HG03571 (cell line): ENCODE measurements at regions not wholly inside any gene's neighbourhood (a gene's known extent, or its start where the extent isn't known, plus 50 kb on each side); places are given as distances from the start of the nearest gene placed in this dataset.
"Not testable (repeated sequence)": the region's sequence is repeated elsewhere in the genome, so short reads cannot be mapped to it uniquely, and the experiment has no call there.

Experiments
- ATAC-seq: cut with Tn5 transposase; IDR thresholded peaks from one replicate; pipeline ENCODE4 v1.9.1; 2021; ENCODE audit not compliant: unreplicated experiment

- no peak for ATAC-seq
These were observed 589.5 kb downstream of the CENPC start for GRCh38 chr4:66955784-66956183.

- ATAC-seq, result no peak
These were observed 595.9 kb downstream of the CENPC start for GRCh38 chr4:66949419-66949818.

- ATAC-seq, result no peak
These were observed 598.5 kb downstream of the CENPC start for GRCh38 chr4:66946761-66947160.

- no peak for ATAC-seq
These were observed 602.2 kb downstream of the CENPC start for GRCh38 chr4:66943112-66943511.

- not testable (repeated sequence) for ATAC-seq
These were observed 613.3 kb downstream of the CENPC start for GRCh38 chr4:66931981-66932380.

GRCh38 chr4:66930206-66930605 is 615.1 kb downstream of the CENPC start:
- no peak for ATAC-seq

GRCh38 chr4:66929748-66930147 is 615.6 kb downstream of the CENPC start:
- ATAC-seq, result no peak

- not testable (repeated sequence) for ATAC-seq
These were observed 616.4 kb downstream of the CENPC start for GRCh38 chr4:66928881-66929280.

- ATAC-seq, result no peak
These were observed 617.4 kb downstream of the CENPC start for GRCh38 chr4:66927937-66928336.

- no peak for ATAC-seq
These were observed 618.6 kb downstream of the CENPC start for GRCh38 chr4:66926687-66927086.

GRCh38 chr4:66923081-66923865 is 622.0 kb downstream of the CENPC start:
- ATAC-seq, result no peak

GRCh38 chr4:66921433-66921832 is 623.9 kb downstream of the CENPC start:
- ATAC-seq, result no peak

- no peak for ATAC-seq
These were observed 624.8 kb downstream of the CENPC start for GRCh38 chr4:66920514-66920913.

- no peak for ATAC-seq
These were observed 633.4 kb downstream of the CENPC start for GRCh38 chr4:66911880-66912279.

- ATAC-seq, result no peak
These were observed 639.0 kb downstream of the CENPC start for GRCh38 chr4:66906314-66906713.

- no peak for ATAC-seq
These were observed 645.8 kb downstream of the CENPC start for GRCh38 chr4:66899422-66900065.

- ATAC-seq, result no peak
These were observed 651.5 kb downstream of the CENPC start for GRCh38 chr4:66893807-66894206.

- no peak for ATAC-seq
These were observed 658.2 kb downstream of the CENPC start for GRCh38 chr4:66887061-66887460.

GRCh38 chr4:66885501-66886165 is 659.7 kb downstream of the CENPC start:
- ATAC-seq, result no peak

GRCh38 chr4:66876946-66877345 is 668.4 kb downstream of the CENPC start:
- no peak for ATAC-seq

GRCh38 chr4:66872661-66873060 is 672.6 kb downstream of the CENPC start:
- no peak for ATAC-seq

- no peak for ATAC-seq
These were observed 681.8 kb downstream of the CENPC start for GRCh38 chr4:66863481-66863880.
